ENCODE measurements at regions not wholly inside any gene's neighbourhood (a gene's known extent, or its start where the extent isn't known, plus 50 kb on each side); places are given as distances from the start of the nearest gene placed in this dataset.
"Not testable (repeated sequence)": the region's sequence is repeated elsewhere in the genome, so short reads cannot be mapped to it uniquely, and the experiment has no call there.

- no peak overlapping the region for H3K4me3 ChIP-seq (replicated peaks in 1 of 2; ENCODE audit: low read depth in 2 of 2, low read length in 2 of 2)
- peak; percentile 64 for TF ChIP-seq CTCF (IDR thresholded peaks at IDR 0.05; ENCODE audit: low read depth, low read length)
- DNase-seq (ENCODE audit: low read depth in 2 of 2), result peak; percentile 57 to 58
Measured at GRCh38 chr10:9342885-9343570, 1288.5 kb downstream of the GATA3 start.

GRCh38 chr10:9347933-9348332, 1293.4 kb downstream of the GATA3 start:
- not testable (repeated sequence) for DNase-seq (ENCODE audit: low read depth in 2 of 2); H3K4me3 ChIP-seq (replicated peaks in 1 of 2; ENCODE audit: low read depth in 2 of 2, low read length in 2 of 2)

- DNase-seq (ENCODE audit: low read depth in 2 of 2), result no peak
- TF ChIP-seq CTCF (IDR thresholded peaks at IDR 0.05; ENCODE audit: low read depth, low read length), result no peak
- H3K4me3 ChIP-seq (replicated peaks in 1 of 2; ENCODE audit: low read depth in 2 of 2, low read length in 2 of 2), result no peak overlapping the region
Measured at GRCh38 chr10:9357471-9357870, 1303.0 kb downstream of the GATA3 start.

GRCh38 chr10:9362721-9363120, 1308.2 kb downstream of the GATA3 start:
- TF ChIP-seq CTCF (IDR thresholded peaks at IDR 0.05; ENCODE audit: low read depth, low read length), result no peak
- no peak overlapping the region for H3K4me3 ChIP-seq (replicated peaks in 1 of 2; ENCODE audit: low read depth in 2 of 2, low read length in 2 of 2)
- no peak for DNase-seq (ENCODE audit: low read depth in 2 of 2)

GRCh38 chr10:9379183-9379582, 1324.7 kb downstream of the GATA3 start:
- DNase-seq (ENCODE audit: low read depth in 2 of 2), result no peak
- no peak overlapping the region for H3K4me3 ChIP-seq (replicated peaks in 1 of 2; ENCODE audit: low read depth in 2 of 2, low read length in 2 of 2)
- TF ChIP-seq CTCF (IDR thresholded peaks at IDR 0.05; ENCODE audit: low read depth, low read length), result no peak

GRCh38 chr10:9381733-9382532, 1327.4 kb downstream of the GATA3 start:
- no peak overlapping the region for H3K4me3 ChIP-seq (replicated peaks in 1 of 2; ENCODE audit: low read depth in 2 of 2, low read length in 2 of 2)
- TF ChIP-seq CTCF (IDR thresholded peaks at IDR 0.05; ENCODE audit: low read depth, low read length), result no peak
- no peak for DNase-seq (ENCODE audit: low read depth in 2 of 2)

- no peak for TF ChIP-seq CTCF (IDR thresholded peaks at IDR 0.05; ENCODE audit: low read depth, low read length)
- no peak overlapping the region for H3K4me3 ChIP-seq (replicated peaks in 1 of 2; ENCODE audit: low read depth in 2 of 2, low read length in 2 of 2)
- no peak for DNase-seq (ENCODE audit: low read depth in 2 of 2)
Measured at GRCh38 chr10:9382533-9382866, 1328.0 kb downstream of the GATA3 start.
